ENCODE measurements at regions not wholly inside any gene's neighbourhood (a gene's known extent, or its start where the extent isn't known, plus 50 kb on each side); places are given as distances from the start of the nearest gene placed in this dataset.

DNA sequence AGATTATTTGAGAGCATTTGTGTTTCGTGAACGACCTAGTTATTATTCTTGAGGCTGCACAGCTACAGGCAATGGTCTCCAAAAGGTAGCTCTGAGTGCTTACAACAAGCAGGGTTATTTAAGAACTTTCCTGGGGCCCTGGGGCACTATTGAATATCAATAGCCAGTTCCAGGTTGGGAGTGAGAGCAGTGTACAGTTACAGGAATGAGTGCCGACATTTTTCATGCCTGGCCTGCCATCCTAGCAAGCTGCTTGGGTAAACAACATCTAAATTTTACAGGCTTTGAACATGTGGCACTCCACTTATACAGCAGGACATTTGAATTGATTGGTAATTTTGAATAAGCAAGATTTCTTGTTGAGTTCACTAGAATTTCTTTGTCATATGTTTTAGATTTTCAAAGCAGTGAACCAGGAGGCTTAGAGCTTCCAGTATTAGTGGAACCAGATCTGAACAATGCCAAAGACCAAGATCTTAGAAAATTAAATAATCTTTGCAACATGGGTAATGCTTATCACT lies 171.9 kb upstream of the GDNF start:
- TF ChIP-seq CTCF (IDR thresholded peaks at IDR 0.05; ENCODE audit: low read depth, low read length): no peak
- TF ChIP-seq EZH2phosphoT487 (IDR thresholded peaks at IDR 0.05; ENCODE audit: low read depth): no peak

All from OCI-LY3 (cell line).